ENCODE measurements at regions not wholly inside any gene's neighbourhood (a gene's known extent, or its start where the extent isn't known, plus 50 kb on each side); places are given as distances from the start of the nearest gene placed in this dataset.
"Not testable (repeated sequence)": the region's sequence is repeated elsewhere in the genome, so short reads cannot be mapped to it uniquely, and the experiment has no call there.

DNA sequence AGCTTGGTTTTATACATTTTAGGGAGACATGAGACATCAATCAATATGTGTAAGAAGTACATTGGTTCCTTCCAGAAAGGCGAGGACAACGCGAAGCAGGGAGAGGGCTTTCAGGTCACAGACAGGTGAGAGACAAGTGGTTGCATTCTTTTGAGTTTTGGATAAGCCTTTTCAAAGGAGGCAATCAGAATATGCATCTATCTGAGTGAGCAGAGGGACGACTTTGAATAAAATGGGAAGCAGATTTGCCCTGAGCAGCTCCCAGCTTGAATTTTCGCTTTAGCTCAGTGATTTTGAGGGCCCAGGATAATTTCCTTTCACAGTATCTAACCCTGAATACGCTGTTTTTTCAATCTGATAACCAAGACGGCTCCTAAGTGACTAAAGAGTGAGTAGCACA lies 82.5 kb upstream of the MYO3A start:
- DNase-seq (ENCODE audit: extremely low read depth in 1 of 2, low read depth in 1 of 2): no peak

DNA sequence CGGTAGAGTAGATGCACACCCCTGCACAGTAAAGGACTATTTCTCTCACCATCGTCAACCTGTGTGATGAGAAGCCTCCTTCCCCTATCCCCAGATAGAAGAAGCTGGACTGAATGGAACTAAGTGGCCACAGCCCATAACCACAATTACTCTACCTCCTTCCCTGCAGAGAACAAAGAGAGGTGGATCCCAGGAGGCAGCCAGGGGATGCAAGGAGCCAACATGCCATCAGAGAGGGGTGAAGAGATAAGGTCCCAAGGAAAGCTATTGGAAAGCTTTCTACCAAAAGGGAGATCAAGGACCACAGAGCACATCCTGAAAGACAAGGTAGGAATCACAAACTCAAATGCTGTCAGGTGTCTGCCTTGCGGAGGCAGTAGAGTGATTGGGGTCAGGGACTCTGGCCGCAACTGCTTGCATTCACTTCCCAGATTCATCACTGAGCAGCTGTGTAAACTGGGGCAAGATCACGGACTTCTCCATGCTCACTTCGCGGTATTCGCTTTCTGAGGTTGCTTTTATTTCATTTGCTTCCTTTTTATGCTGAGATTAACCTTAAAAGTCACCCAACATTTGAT lies 81.6 kb upstream of the MYO3A start:
- DNase-seq (ENCODE audit: extremely low read depth in 1 of 2, low read depth in 1 of 2): no peak

DNA sequence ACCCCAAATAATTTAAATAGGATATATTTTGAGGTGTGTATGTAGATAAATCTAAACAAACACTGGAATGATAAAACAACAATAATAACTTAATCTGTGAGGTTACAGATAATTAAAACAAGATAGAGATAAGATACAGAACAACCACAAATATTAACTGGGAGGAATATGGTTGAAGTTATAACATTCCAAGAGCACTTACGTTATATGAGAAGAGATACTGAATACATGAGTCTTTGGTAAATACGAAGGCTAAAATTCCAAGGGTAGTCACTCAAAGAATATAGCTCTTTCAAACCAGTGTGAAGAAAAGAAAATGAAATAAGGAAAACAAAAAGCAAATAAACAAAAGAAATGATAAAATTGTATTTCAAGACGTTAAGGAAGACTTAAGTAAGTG lies 76.0 kb upstream of the MYO3A start:
- DNase-seq (ENCODE audit: extremely low read depth in 1 of 2, low read depth in 1 of 2): no peak

DNA sequence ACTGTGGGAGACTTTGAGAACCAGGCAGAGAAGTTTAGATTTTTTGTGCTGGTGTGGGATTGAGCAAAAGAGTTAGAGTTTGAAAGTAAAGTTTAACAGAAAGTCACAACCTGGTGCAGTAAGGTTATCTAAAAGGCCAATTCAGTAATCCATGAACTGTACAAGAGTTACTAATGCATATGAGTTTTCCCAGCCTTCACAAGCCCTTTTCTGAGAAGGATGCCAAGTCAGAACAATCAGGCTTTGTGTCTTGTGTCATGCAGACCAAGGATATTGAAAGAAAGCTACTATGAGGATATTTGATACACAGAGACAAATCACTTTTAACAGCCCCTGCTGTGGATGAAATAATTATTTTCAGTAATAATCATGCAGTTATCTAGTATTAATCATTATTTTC lies 68.8 kb upstream of the MYO3A start:
- DNase-seq (ENCODE audit: extremely low read depth in 1 of 2, low read depth in 1 of 2): no peak

DNA sequence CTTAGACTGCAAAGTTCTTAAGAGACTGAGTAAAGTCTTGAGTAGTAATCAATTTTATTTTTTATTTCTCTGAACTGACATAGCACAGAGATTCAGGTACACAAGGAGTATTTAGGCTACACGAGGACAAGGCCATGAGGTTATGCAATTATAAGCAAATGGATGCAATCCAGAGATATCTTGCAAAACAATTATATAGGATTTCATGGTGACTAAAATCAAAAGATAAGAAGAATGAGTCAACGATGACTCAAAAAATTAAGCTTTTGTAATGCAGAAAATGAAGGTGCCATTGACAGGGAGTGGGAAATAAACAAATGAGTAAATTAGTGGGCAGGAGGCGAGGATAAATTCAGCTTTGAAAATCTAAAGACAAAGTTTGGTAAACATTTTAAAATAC lies 66.7 kb upstream of the MYO3A start:
- no peak for DNase-seq (ENCODE audit: extremely low read depth in 1 of 2, low read depth in 1 of 2)

DNA sequence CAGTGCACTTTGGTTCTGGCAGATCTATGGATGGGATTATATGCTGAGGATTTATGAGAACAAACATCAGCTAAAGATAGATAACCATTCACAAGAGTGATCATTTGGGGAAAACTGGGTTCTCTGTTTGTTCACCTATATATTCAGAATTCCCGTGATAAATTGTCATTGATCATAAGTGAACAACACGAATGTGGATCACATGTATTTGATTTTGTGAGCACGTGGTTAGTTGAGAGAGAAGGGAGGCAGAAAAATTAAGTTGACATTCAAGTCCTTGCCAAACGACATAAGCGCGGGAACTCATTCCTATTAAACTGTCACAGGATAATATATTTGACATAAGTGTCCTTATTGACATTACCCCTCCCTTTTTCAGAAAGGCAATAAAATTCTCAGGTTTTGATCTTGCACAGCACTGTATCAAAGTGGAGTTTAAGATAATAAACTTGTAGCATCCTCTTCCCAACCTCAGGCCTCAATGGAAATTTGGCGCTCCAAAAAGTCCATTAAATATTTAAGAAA lies 64.9 kb upstream of the MYO3A start:
- DNase-seq (ENCODE audit: extremely low read depth in 1 of 2, low read depth in 1 of 2): no peak

DNA sequence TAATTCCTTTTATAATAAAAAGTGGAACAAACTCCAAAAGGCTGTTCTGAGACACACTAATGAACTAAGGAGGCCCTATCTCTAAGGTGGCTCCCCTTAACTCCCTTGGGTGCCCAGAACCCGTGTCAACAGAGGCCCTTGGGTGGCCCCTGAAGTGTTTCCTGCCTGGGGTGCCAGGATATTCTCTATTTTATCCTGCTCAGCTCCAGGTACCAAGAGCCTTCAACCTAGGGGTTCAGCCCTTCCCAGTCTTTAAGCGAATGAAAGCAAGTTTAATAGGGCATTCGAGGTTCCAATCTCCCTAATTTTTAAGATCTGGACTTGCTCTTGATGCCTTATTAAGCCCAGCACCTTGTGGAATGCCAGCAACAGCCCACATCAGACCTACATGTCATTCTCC lies 64.4 kb upstream of the MYO3A start:
- no peak for DNase-seq (ENCODE audit: extremely low read depth in 1 of 2, low read depth in 1 of 2)

DNA sequence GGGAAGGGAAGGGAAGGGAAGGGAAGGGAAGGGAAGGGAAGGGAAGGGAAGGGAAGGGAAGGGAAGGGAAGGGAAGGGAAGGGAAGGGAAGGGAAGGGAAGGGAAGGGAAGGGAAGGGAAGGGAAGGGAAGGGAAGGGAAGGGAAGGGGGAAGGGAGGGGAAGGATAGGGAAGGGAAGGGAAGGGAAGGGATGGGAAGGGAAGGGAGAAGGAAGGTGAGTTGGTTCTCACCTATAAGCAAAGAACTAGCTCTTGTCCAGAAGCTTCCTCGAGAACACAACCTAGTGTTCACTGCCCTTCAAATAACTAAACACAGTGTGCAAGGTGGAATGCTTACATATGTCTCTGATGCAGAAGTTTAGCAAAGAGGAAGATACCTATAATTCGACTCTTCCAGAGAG lies 59.6 kb upstream of the MYO3A start:
- not testable (repeated sequence) for DNase-seq (ENCODE audit: extremely low read depth in 1 of 2, low read depth in 1 of 2)

DNA sequence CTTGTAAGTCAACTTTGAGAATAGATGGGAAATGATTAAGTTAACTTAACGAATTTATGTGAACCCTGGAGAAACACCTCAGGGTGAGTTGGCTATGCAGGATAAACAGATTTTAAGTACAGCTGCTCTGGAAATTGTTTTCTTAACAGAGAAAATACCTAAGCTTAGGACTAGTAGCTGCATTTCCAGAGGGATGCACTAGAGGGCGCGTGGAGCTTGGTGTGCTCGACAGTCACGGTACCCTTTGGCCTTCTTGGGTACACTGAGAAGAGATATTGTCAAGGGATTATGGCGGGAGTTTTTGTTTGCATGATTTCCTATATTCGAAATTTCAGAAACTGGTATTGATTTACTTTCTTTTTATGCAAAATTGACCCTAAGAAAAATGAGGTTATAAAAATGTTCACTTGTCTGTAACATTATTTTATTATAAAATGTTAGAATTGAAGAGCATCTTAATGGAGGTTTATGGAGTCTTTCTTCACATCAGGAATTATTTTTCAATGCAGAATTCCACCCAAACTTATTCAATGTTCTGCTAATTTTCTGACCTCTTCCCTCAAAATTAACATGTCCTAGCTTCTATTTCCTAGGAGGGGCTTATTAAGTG lies 58.4 kb upstream of the MYO3A start:
- DNase-seq (ENCODE audit: extremely low read depth in 1 of 2, low read depth in 1 of 2): peak; percentile 17 to 44

DNA sequence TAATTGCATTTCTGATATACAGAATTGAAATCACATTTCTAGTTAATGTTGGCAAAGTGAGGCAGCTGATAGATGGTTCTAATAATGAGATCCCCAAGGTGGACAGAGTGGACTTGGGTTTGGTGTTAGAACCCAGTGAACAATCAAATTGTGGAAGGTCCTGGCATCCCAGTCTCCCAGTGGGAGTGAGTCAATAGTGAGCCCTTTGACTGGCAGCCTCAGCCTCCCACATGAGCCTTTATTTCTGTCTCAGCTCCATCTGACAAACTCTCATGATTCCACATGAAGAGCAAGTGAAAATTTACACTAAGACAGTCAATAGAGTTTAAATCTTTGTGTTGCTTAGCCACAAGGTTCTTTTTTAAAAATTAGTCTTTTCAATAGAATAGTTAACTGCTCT lies 56.7 kb upstream of the MYO3A start:
- DNase-seq (ENCODE audit: extremely low read depth in 1 of 2, low read depth in 1 of 2): no peak

All from activated CD8-positive, alpha-beta memory T cell treated with anti-CD3 and anti-CD28 coated beads for 1 hour (primary cell).